ENCODE measurements at regions not wholly inside any gene's neighbourhood (a gene's known extent, or its start where the extent isn't known, plus 50 kb on each side); places are given as distances from the start of the nearest gene placed in this dataset.

DNA sequence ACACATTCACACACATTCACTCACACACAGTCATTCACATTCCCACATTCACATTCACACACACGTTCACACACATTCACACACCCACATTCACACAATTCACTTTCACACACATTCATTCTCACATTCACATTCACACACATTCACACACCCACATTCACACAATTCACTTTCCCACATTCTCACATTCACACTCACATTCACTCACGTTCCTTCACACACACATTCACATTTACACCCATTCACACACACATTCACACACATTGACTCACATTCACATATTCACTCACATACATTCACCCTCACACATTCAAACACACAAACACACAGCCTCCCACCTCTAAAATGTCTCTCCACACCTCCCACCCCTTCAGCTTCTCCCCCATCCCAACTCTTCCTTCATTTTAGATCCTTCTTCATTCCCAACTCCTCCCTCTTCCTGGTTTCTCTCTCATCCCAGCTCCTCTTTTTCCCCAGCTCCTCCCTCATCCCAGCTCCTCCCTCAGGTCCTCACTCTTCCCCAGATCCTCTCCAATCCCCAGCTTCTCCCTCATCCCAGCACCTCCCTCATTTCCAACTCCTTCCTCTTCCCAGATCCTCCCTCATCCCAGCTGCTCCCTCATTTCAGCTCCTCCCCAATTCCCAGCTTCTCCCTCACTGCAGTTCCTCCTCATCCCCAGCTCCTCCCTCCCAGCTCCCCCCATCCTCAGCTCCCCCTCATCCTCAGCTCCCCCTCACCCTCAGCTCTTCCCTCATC is 111.0 kb downstream of the FAM53A start:
- no peaks in the 10 kb centered on the region for H3K27me3 ChIP-seq (replicated peaks; ENCODE audit: control insufficient read depth, insufficient read depth, low read length)
- Mint-ChIP-seq H3K4me3 (ENCODE audit: unreplicated experiment) (peak overlapping the region; percentile 4), H3K27ac (ENCODE audit: unreplicated experiment) (peak overlapping the region; percentile 7), H3K36me3 (ENCODE audit: insufficient read depth, unreplicated experiment) (no peaks in the 10 kb centered on the region), H3K9me3 (ENCODE audit: unreplicated experiment) (no peaks in the 10 kb centered on the region), H3K4me1 (ENCODE audit: low read depth, unreplicated experiment) (peaks cover 8% of the 10 kb centered on the region), H3K27me3 (ENCODE audit: insufficient read depth, unreplicated experiment) (no peaks in the 10 kb centered on the region)
- H3K36me3 ChIP-seq (ENCODE audit: control insufficient read depth, insufficient read depth, low read length): no peaks in the 10 kb centered on the region
- intact Hi-C loops (cut with micrococcal nuclease; ENCODE audit: unreplicated experiment): no loop called here
- TF ChIP-seq, protein P1, sequence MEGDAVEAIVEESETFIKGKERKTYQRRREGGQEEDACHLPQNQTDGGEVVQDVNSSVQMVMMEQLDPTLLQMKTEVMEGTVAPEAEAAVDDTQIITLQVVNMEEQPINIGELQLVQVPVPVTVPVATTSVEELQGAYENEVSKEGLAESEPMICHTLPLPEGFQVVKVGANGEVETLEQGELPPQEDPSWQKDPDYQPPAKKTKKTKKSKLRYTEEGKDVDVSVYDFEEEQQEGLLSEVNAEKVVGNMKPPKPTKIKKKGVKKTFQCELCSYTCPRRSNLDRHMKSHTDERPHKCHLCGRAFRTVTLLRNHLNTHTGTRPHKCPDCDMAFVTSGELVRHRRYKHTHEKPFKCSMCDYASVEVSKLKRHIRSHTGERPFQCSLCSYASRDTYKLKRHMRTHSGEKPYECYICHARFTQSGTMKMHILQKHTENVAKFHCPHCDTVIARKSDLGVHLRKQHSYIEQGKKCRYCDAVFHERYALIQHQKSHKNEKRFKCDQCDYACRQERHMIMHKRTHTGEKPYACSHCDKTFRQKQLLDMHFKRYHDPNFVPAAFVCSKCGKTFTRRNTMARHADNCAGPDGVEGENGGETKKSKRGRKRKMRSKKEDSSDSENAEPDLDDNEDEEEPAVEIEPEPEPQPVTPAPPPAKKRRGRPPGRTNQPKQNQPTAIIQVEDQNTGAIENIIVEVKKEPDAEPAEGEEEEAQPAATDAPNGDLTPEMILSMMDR (IDR thresholded peaks at IDR 0.05; ENCODE audit: insufficient read depth in 1 of 2, low read depth in 1 of 2, low read length in 1 of 2, severe bottlenecking in 1 of 2, unreplicated experiment in 1 of 2): no peak
- H3K4me3 ChIP-seq (ENCODE audit: low read depth, low read length): no peak overlapping the region
- no peaks in the 10 kb centered on the region for H3K9me3 ChIP-seq
- DNase-seq: no peak
- ChIA-PET POLR2A (no interaction called here), CTCF (interaction anchor here (0.7 kb wide), 1 partner anchor 10 kb away, joined by 3 read pairs; no protein-coding TSS in a partner anchor)
- BruUV-seq (replicated peaks): no TSS peak
- 0 out of 2 replicates have a peak, but pooled peaks cover 3% of the 10 kb centered on the region for H3K4me1 ChIP-seq

DNA sequence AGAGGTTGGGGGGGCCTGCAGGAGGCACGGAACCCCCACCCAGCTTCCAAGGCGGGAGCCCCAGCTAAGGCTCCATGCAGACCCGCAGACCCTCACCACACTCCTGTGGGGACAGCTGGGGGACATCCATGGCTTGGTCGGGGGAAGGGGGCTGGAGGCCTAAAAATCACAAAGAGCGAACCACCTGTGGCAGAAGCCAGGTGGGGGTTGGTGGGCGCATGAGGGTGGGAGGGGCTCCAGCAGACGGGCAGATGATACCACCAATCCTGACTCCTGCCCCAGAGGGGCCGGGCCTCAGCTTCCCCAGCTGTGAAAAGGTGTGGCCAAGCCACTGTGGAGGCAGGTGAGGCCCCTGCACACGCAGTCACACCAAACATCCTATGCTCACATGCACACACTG is 111.6 kb downstream of the FAM53A start:
- no peaks in the 10 kb centered on the region for H3K27me3 Mint-ChIP-seq (ENCODE audit: insufficient read depth, unreplicated experiment)
- H3K4me1 ChIP-seq: 0 out of 2 replicates have a peak, but pooled peaks cover 3% of the 10 kb centered on the region
- no peak for DNase-seq
- POLR2A ChIA-PET: interaction anchor here (0.6 kb wide), 1 partner anchor 20 kb away, joined by 5 read pairs; no protein-coding TSS in a partner anchor
- H3K4me3 ChIP-seq (ENCODE audit: low read depth, low read length): no peak overlapping the region
- no peaks in the 10 kb centered on the region for H3K9me3 ChIP-seq
- no peaks in the 10 kb centered on the region for H3K36me3 ChIP-seq (ENCODE audit: control insufficient read depth, insufficient read depth, low read length)
- no peaks in the 10 kb centered on the region for H3K9me3 Mint-ChIP-seq (ENCODE audit: unreplicated experiment)
- H3K27me3 ChIP-seq (replicated peaks; ENCODE audit: control insufficient read depth, insufficient read depth, low read length): no peaks in the 10 kb centered on the region
- intact Hi-C loops (cut with micrococcal nuclease; ENCODE audit: unreplicated experiment): no loop called here
- peak overlapping the region; percentile 7 for H3K27ac Mint-ChIP-seq (ENCODE audit: unreplicated experiment)
- BruUV-seq (replicated peaks): no TSS peak
- peak overlapping the region; percentile 4 for H3K4me3 Mint-ChIP-seq (ENCODE audit: unreplicated experiment)
- H3K4me1 Mint-ChIP-seq (ENCODE audit: low read depth, unreplicated experiment): peaks cover 8% of the 10 kb centered on the region
- CTCF ChIA-PET: no interaction called here
- TF ChIP-seq, protein P1 (IDR thresholded peaks at IDR 0.05; ENCODE audit: insufficient read depth in 1 of 2, low read depth in 1 of 2, low read length in 1 of 2, severe bottlenecking in 1 of 2, unreplicated experiment in 1 of 2): no peak
- no peaks in the 10 kb centered on the region for H3K36me3 Mint-ChIP-seq (ENCODE audit: insufficient read depth, unreplicated experiment)

DNA sequence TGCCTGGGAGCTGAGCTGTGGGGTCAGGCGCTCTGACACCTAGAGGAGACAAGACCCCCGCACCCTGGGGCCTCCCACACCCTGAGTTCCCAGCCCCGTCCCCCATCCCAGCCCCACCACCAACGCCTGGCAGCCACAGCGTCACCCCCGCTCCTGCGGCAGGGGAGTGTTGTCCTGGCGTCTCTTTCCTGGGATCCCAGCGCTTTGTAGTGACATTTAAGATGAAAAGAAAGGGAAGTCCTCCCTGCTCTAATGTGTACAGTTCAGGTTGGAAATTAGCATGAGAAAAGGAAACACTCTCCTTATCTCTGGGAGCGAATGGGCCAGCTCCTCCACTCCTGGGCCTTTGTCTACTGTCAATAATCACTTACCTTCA is 112.1 kb downstream of the FAM53A start:
- Histone ChIP-seq H3K4me3 (ENCODE audit: low read depth, low read length) (no peak overlapping the region), H3K27me3 (replicated peaks; ENCODE audit: control insufficient read depth, insufficient read depth, low read length) (no peaks in the 10 kb centered on the region)
- POLR2A ChIA-PET: interaction anchor here (0.6 kb wide), 1 partner anchor 19 kb away, joined by 5 read pairs; no protein-coding TSS in a partner anchor

More for the DNA sequence above, 112.1 kb downstream of the FAM53A start:
- BruUV-seq (replicated peaks): no TSS peak
- CTCF ChIA-PET: no interaction called here
- no peaks in the 10 kb centered on the region for H3K36me3 ChIP-seq (ENCODE audit: control insufficient read depth, insufficient read depth, low read length)
- H3K9me3 ChIP-seq: no peaks in the 10 kb centered on the region
- Mint-ChIP-seq H3K4me3 (ENCODE audit: unreplicated experiment) (no peak overlapping the region), H3K36me3 (ENCODE audit: insufficient read depth, unreplicated experiment) (no peaks in the 10 kb centered on the region), H3K27ac (ENCODE audit: unreplicated experiment) (no peak overlapping the region), H3K9me3 (ENCODE audit: unreplicated experiment) (no peaks in the 10 kb centered on the region), H3K27me3 (ENCODE audit: insufficient read depth, unreplicated experiment) (no peaks in the 10 kb centered on the region), H3K4me1 (ENCODE audit: low read depth, unreplicated experiment) (peaks cover 8% of the 10 kb centered on the region)
- 0 out of 2 replicates have a peak, but pooled peaks cover 3% of the 10 kb centered on the region for H3K4me1 ChIP-seq
- TF ChIP-seq, protein P1 (IDR thresholded peaks at IDR 0.05; ENCODE audit: insufficient read depth in 1 of 2, low read depth in 1 of 2, low read length in 1 of 2, severe bottlenecking in 1 of 2, unreplicated experiment in 1 of 2): no peak
- intact Hi-C loops (cut with micrococcal nuclease; ENCODE audit: unreplicated experiment): no loop called here
- DNase-seq: no peak

Data from Caco-2 (cell line).